GM10248 (cell line): ENCODE measurements at regions not wholly inside any gene's neighbourhood (a gene's known extent, or its start where the extent isn't known, plus 50 kb on each side); places are given as distances from the start of the nearest gene placed in this dataset.

Experiments
- CTCF ChIA-PET: fragments of 300-600 bp; sonication (Branson Sonifier 250); formaldehyde crosslinking; extraction: SDS; loops from one replicate; lab custom pipeline; 2021; ENCODE audit warnings: antibody characterized with exemption; lab: Yijun Ruan, JAX
- POLR2A ChIA-PET: fragments of 350-650 bp; sonication (Branson Sonifier 250); formaldehyde crosslinking; extraction: SDS; loops from one replicate; lab custom pipeline; 2020; ENCODE audit warnings: antibody characterized with exemption; lab: Yijun Ruan, JAX
- DNase-seq: peaks from one replicate; pipeline ENCODE4 v3.0.0; 2012; ENCODE audit errors: extremely low spot score
- CTCF ChIP-seq: IDR thresholded peaks from 2 replicates; pipeline ENCODE4 v1.5.1; 2012; ENCODE audit warnings: mild to moderate bottlenecking, low read depth; ENCODE audit errors: extremely low read depth, missing control alignments, control extremely low read depth

DNA sequence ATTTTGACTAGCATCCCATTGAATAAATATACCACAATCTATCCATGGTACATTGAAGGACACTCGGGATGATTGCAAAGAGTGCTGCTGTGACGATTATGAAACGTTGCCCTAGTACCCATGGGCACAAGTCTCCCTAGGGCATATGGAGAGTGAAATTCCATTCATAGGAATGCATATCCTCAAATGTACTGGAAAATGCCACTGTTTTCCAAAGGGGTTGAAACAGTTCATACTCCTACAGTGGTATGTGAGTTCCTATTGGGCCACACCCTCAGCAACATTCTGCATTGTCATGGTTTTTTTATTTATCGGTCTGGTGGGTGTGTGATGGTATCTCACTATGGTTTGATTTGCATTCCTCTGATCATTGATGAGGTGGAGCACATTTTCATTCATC, 130.6 kb downstream of the TWIST2 start:
- no peak for TF ChIP-seq CTCF
- ChIA-PET CTCF (no interaction called here), POLR2A (no interaction called here)
- DNase-seq = no peak

- no peak for TF ChIP-seq CTCF
- POLR2A ChIA-PET = no interaction called here
- DNase-seq = no peak
- CTCF ChIA-PET = no interaction called here
These were observed 131.8 kb downstream of the TWIST2 start for GRCh38 chr2:238979636-238980035.

GRCh38 chr2:238985041-238985729, 137.3 kb downstream of the TWIST2 start:
- DNase-seq = no peak
- ChIA-PET POLR2A (no interaction called here), CTCF (no interaction called here)
- TF ChIP-seq CTCF = no peak

- ChIA-PET CTCF (no interaction called here), POLR2A (no interaction called here)
- no peak for DNase-seq
- no peak for TF ChIP-seq CTCF
These were observed 138.1 kb downstream of the TWIST2 start for GRCh38 chr2:238985931-238986446.

DNA sequence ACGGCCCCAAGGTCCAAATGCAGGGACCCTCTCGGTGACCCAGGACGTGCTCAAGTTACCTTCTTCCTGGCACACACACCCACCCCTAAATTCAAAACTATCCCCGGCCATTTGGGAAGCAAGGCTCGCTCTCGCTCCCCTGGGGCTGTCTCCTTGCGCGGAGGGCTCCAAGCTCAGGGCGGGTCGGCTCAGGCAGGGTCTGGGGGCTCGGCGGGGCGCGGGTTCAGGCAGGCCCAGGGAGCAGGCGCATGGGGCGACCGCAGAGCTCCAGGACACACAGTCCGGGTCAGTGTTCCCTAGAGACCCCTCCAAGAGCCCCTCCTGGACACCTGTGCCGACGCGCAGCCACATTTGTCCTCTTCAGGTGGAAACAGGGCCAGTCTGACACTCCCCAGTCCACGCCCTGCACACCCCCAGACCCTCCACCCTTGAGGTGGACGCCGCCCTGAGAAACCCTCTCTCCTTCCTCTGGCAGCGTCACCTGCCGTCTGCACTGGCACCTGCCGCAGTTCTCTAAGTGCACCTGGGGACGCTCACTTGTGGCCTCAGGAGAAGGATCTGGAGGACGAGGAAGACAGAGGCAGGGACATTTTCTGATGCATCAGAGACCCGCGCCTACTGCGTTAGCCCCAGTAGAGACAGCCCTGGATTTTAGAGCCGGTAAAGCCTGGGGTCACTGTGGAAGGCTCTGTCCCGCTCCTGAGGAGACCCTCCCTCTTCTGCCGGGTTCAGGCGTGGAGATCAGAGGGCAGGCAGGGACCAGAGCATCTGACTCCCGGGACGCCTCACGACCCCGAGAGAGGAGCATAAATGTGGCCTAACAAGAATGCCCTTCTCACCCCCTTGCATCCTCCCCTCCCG, 138.8 kb downstream of the TWIST2 start:
- TF ChIP-seq CTCF = no peak
- ChIA-PET POLR2A (no interaction called here), CTCF (no interaction called here)
- no peak for DNase-seq

GRCh38 chr2:238987352-238987981, 139.6 kb downstream of the TWIST2 start:
- DNase-seq = no peak
- POLR2A ChIA-PET = no interaction called here
- TF ChIP-seq CTCF = no peak
- CTCF ChIA-PET = no interaction called here
